Body of pancreas (tissue), 4 donors: ENCODE measurements at regions not wholly inside any gene's neighbourhood (a gene's known extent, or its start where the extent isn't known, plus 50 kb on each side); places are given as distances from the start of the nearest gene placed in this dataset.

Experiments used
- ATAC-seq: fragments of 150-250 bp; one replicate; pipeline ENCODE4 v1.9.1; 2016
- DNase-seq, 4 donors: peaks; one replicate each; pipeline ENCODE4 v3.0.0-alpha.2; 2019
- H3K27ac ChIP-seq, 4 donors: fragments of 200-600 bp; sonication (generic); 1 replicate in 3 of 4; 2 replicates in 1 of 4; pipeline versions ENCODE4 v1.5.1 to v1.6.1; 2016 to 2019; ENCODE audit warnings: mild to moderate bottlenecking in 1 of 4, mixed read lengths in 1 of 4, moderate library complexity in 1 of 4
- H3K27me3 ChIP-seq, 2 donors: fragments of 200-600 bp; sonication (generic); one replicate each; pipeline ENCODE4 v1.6.0; 2016; ENCODE audit warnings: mild to moderate bottlenecking in 1 of 2
- H3K36me3 ChIP-seq, 2 donors: fragments of 200-600 bp; sonication (generic); replicated peaks in 1 of 2; 2 replicates each; pipeline ENCODE4 v1.5.1; 2016; ENCODE audit warnings: low read depth in 2 of 2; ENCODE audit not compliant: insufficient read depth in 1 of 2
- H3K4me1 ChIP-seq: fragments of 200-600 bp; sonication (generic); one replicate; pipeline ENCODE4 v1.6.0; 2016
- H3K4me3 ChIP-seq, 2 donors: fragments of 200-600 bp; sonication (generic); 1 replicate in 1 of 2; 2 replicates in 1 of 2; pipeline ENCODE4 v1.5.1; 2016 to 2019
- H3K9me3 ChIP-seq, 3 donors: fragments of 200-600 bp; sonication (generic); 1 replicate in 2 of 3; 2 replicates in 1 of 3; pipeline ENCODE4 v1.5.1; 2016
- POLR2A ChIP-seq, 3 donors: fragments of 450-650 bp; IDR thresholded peaks; one replicate each; pipeline ENCODE4 v1.6.1; 2016; ENCODE audit warnings: antibody characterized with exemption in 3 of 3, mild to moderate bottlenecking in 2 of 3
- WGBS, 2 donors: methylation state at CpG; one replicate each; pipeline ENCODE4 v1.1.5; 2017; 5-methylcytosine and 5-hydroxymethylcytosine counted together
- intact Hi-C: fragments of 100-400 bp; cut with DNase I; formaldehyde crosslinking; loops from one replicate; pipeline ENCODE4 v1.15.1; 2023
- TF ChIP-seq, protein P1 (sequence below), 7 experiments: fragments of 450-650 bp in 4 of 7; fragments of 200-600 bp in 3 of 7; sonication (generic) in 3 of 7; IDR thresholded peaks; one replicate each; pipeline ENCODE4 v1.5.1; 2016 to 2019; ENCODE audit warnings: antibody characterized with exemption in 7 of 7

DNA sequence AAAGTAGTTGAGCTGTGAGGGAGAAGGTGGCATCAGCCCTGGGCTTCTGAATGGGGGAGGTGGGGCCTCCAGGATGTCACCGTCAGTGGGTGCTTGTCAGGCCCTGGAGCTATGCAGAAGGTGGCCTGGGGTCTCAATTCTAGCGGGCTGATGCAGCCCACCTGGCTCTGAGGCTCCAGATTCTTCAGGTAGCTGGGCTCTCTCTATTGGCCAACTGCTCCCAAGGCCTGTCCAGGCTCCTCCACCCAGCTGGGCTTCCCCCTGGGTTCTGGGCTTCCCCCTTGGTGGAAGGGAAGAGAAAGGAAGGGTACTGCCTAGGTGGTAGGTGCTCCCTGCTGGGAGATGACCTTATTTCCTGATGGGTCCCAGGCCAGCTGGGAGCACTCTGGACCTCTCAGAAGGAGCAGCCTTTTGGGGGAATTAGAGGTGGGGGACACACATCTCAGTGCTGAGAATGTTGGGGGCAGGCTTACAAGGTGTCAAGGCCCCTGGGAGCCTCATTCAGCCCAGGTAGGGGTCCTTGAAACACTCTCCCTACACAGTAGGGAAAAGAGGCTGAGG lies 1728.3 kb downstream of the TP53TG3F start:
- TF ChIP-seq, protein P1, sequence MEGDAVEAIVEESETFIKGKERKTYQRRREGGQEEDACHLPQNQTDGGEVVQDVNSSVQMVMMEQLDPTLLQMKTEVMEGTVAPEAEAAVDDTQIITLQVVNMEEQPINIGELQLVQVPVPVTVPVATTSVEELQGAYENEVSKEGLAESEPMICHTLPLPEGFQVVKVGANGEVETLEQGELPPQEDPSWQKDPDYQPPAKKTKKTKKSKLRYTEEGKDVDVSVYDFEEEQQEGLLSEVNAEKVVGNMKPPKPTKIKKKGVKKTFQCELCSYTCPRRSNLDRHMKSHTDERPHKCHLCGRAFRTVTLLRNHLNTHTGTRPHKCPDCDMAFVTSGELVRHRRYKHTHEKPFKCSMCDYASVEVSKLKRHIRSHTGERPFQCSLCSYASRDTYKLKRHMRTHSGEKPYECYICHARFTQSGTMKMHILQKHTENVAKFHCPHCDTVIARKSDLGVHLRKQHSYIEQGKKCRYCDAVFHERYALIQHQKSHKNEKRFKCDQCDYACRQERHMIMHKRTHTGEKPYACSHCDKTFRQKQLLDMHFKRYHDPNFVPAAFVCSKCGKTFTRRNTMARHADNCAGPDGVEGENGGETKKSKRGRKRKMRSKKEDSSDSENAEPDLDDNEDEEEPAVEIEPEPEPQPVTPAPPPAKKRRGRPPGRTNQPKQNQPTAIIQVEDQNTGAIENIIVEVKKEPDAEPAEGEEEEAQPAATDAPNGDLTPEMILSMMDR (IDR thresholded peaks at IDR 0.05): no peak
- TF ChIP-seq POLR2A (IDR thresholded peaks at IDR 0.05): no peak
- Histone ChIP-seq H3K36me3 (no peaks in the 10 kb centered on the region), H3K4me1 (no peaks in the 10 kb centered on the region), H3K4me3 (no peak overlapping the region), H3K27me3 (no peaks in the 10 kb centered on the region), H3K9me3 (no peaks in the 10 kb centered on the region), H3K27ac (no peak overlapping the region)
- WGBS, 2 donors: 21% methylated on average over 2 of the region's 2 CpGs; no CpG with 5 or more reads in 1 of the 2 donors
- DNase-seq (no peak), ATAC-seq (no peak)
- intact Hi-C loops: no loop called here

DNA sequence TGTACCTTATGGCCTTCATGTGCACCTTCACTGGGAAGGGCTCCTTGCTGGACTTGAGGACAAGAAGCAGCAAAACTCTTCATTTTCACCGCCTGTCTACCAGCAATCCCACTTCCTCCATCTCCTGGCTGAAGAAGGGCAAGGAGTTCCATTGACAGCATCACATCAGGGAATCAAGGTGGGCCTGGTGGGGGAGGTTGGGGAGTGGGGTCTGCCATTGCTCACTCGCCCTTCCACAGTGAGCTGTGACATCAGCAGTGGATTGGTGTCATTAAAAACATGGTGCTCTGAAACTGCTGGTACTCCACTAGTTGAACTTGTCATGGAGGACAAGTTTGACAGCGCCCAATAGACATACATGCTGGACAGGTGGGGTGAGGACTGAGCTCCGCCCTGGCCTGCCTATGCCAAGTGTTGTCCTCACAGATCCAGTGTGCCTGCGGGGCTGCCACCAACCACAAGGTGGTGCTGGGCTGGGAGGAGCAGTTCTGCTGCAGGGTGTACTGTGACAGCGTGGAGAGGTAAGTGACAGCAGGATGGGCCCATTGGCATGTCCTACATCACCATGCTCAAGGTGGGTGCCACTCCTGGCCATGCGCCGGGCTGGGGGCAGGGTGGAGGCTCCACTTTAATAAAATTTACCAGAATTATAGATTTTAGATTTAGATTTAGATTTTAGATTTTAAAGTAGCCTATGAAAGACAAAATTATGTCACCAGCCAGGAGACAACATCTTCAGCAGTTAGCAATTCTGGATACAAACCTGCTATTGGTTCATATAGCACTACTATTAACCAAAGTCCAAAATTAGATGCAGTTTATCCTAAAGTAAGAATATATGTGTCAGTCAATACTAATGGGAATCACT lies 1729.1 kb downstream of the TP53TG3F start:
- H3K9me3 ChIP-seq: no peaks in the 10 kb centered on the region
- WGBS, 2 donors: 28 to 42% methylated on average over 7 to 8 of the region's 8 CpGs
- intact Hi-C loops: no loop called here
- H3K4me3 ChIP-seq: no peak overlapping the region
- TF ChIP-seq, protein P1 (IDR thresholded peaks at IDR 0.05): peak in 1 of 7 experiments; percentile 7
- TF ChIP-seq POLR2A (IDR thresholded peaks at IDR 0.05): no peak
- H3K4me1 ChIP-seq: no peaks in the 10 kb centered on the region
- DNase-seq: peak in 1 of 4 donors; percentile 18
- H3K36me3 ChIP-seq: no peaks in the 10 kb centered on the region
- H3K27me3 ChIP-seq: no peaks in the 10 kb centered on the region
- no peak for ATAC-seq
- H3K27ac ChIP-seq: no peak overlapping the region

DNA sequence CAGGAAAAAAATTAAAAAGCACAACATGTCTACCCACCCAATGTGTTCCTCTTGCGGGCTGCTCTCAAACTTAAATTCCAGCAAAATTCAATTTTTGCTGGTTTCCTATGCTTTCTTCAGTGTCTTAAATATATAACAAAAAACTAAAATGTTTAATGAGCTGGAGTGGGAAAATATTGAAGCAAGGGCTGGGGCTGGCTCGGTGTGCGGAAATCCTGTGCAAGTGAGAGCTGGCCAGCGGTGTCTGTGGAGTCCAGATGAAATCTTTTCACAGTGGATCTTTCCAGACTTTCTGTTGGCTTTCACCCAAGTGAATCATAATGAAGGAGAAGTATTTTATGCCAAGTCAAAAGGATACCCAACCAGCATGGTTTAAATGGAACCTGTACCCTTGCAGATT lies 1733.6 kb downstream of the TP53TG3F start:
- DNase-seq (no peak), ATAC-seq (no peak)
- no peak overlapping the region for H3K4me3 ChIP-seq
- intact Hi-C loops: no loop called here
- H3K9me3 ChIP-seq: no peaks in the 10 kb centered on the region
- no peak for TF ChIP-seq POLR2A (IDR thresholded peaks at IDR 0.05)
- TF ChIP-seq, protein P1 (IDR thresholded peaks at IDR 0.05): no peak
- 67% methylated on average over 4 of the region's 4 CpGs for WGBS, 2 donors
- H3K27ac ChIP-seq: no peak overlapping the region
- no peaks in the 10 kb centered on the region for H3K36me3 ChIP-seq
- no peaks in the 10 kb centered on the region for H3K4me1 ChIP-seq
- H3K27me3 ChIP-seq: no peaks in the 10 kb centered on the region

DNA sequence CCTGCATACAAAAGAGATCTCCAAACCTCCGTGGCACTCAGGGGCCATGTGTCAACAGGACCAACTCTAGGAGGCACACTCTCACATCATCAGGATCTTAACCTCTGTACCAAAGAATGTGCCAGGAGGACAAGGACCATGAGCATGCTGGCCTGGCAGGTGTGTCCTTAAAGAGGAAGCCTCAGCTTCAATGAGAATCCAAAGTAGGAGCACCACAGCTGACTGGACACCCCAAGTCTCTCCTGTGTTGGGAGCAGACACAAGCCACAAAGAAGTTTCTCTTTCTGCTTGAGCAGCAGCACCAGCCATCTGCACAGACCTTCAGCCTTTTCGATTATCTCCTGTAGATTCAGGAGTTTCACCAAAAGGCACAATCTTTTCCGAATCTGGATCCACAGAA lies 1734.5 kb downstream of the TP53TG3F start:
- Histone ChIP-seq H3K36me3 (no peaks in the 10 kb centered on the region), H3K27me3 (no peaks in the 10 kb centered on the region), H3K4me3 (no peak overlapping the region), H3K27ac (no peak overlapping the region), H3K9me3 (no peaks in the 10 kb centered on the region), H3K4me1 (no peaks in the 10 kb centered on the region)
- WGBS, 2 donors: 15 to 30% methylated on average over 3 of the region's 3 CpGs
- intact Hi-C loops: no loop called here
- ATAC-seq (no peak), DNase-seq (no peak)
- no peak for TF ChIP-seq POLR2A (IDR thresholded peaks at IDR 0.05)
- TF ChIP-seq, protein P1 (IDR thresholded peaks at IDR 0.05): no peak
